ENCODE measurements at regions not wholly inside any gene's neighbourhood (a gene's known extent, or its start where the extent isn't known, plus 50 kb on each side); places are given as distances from the start of the nearest gene placed in this dataset.

- H3K4me3 ChIP-seq (replicated peaks; ENCODE audit: low read depth, low read length): no peak overlapping the region
- TF ChIP-seq CTCF (IDR thresholded peaks at IDR 0.05; ENCODE audit: low read length, missing control alignments): no peak
- no peak for DNase-seq (ENCODE audit: low read depth)
Measured at GRCh38 chr11:128116447-128116846, 470.9 kb downstream of the ETS1 start.

GRCh38 chr11:128105950-128106349 lies 481.4 kb downstream of the ETS1 start:
- H3K4me3 ChIP-seq (replicated peaks; ENCODE audit: low read depth, low read length): no peak overlapping the region
- no peak for TF ChIP-seq CTCF (IDR thresholded peaks at IDR 0.05; ENCODE audit: low read length, missing control alignments)
- no peak for DNase-seq (ENCODE audit: low read depth)

- no peak for TF ChIP-seq CTCF (IDR thresholded peaks at IDR 0.05; ENCODE audit: low read length, missing control alignments)
- no peak overlapping the region for H3K4me3 ChIP-seq (replicated peaks; ENCODE audit: low read depth, low read length)
- DNase-seq (ENCODE audit: low read depth): no peak
Measured at GRCh38 chr11:128105511-128105910, 481.8 kb downstream of the ETS1 start.

- no peak for DNase-seq (ENCODE audit: low read depth)
- no peak overlapping the region for H3K4me3 ChIP-seq (replicated peaks; ENCODE audit: low read depth, low read length)
- TF ChIP-seq CTCF (IDR thresholded peaks at IDR 0.05; ENCODE audit: low read length, missing control alignments): no peak
Measured at GRCh38 chr11:128103278-128103873, 484.0 kb downstream of the ETS1 start.

- DNase-seq (ENCODE audit: low read depth): no peak
- TF ChIP-seq CTCF (IDR thresholded peaks at IDR 0.05; ENCODE audit: low read length, missing control alignments): no peak
- no peak overlapping the region for H3K4me3 ChIP-seq (replicated peaks; ENCODE audit: low read depth, low read length)
Measured at GRCh38 chr11:128098781-128099180, 488.6 kb downstream of the ETS1 start.

GRCh38 chr11:128095466-128095981 lies 491.8 kb downstream of the ETS1 start:
- TF ChIP-seq CTCF (IDR thresholded peaks at IDR 0.05; ENCODE audit: low read length, missing control alignments): peak; percentile 19

GRCh38 chr11:128093689-128094088 lies 493.7 kb downstream of the ETS1 start:
- H3K4me3 ChIP-seq (replicated peaks; ENCODE audit: low read depth, low read length): no peak overlapping the region
- DNase-seq (ENCODE audit: low read depth): no peak
- no peak for TF ChIP-seq CTCF (IDR thresholded peaks at IDR 0.05; ENCODE audit: low read length, missing control alignments)

More at GRCh38 chr11:128095466-128095981, 491.8 kb downstream of the ETS1 start:
- DNase-seq (ENCODE audit: low read depth): peak; percentile 94
- H3K4me3 ChIP-seq (replicated peaks; ENCODE audit: low read depth, low read length): no peak overlapping the region

Data from fibroblast of pulmonary artery (primary cell).